ENCODE measurements at regions not wholly inside any gene's neighbourhood (a gene's known extent, or its start where the extent isn't known, plus 50 kb on each side); places are given as distances from the start of the nearest gene placed in this dataset.

DNA sequence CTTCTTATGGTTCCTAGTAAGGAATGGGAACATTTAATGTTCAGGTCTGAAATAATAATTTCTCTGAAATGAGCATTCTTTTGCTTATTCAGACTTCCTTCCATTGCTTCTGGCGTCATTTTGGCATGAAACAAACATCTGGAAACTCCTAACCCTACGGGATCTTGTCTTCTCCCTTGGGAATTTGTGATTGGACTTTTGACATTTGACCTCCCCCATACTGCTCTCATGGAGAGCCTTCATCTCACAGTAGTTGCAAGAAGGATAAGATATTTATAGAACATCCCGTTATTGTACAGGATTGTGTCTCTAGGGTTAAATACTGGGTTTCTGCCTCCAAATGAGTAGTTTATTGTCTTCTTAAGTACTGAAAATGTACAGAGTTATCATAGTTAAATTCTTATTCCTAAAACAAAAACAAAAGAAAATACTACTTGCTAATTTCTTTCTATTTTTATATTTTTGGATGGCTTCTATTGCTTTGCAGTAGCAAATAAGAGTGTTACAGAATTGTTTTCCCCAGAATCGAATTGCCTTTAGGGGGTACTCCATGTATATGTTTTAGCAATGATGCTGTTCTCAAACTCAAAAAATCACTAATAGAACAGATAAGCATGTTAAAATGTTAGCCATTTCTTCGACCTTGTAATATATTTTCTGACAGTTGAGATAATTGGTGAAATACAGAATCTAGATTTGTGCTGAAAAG is 366.8 kb downstream of the DLEU7 start:
- Histone ChIP-seq H3K27me3 (ENCODE audit: control insufficient read depth, insufficient read depth, low read length) (no peaks in the 10 kb centered on the region; the same call in 1 of the 2 replicates), H3K4me2 (ENCODE audit: low read depth, low read length) (no peak overlapping the region), H2BK120ac (ENCODE audit: low read depth, low read length) (no peak overlapping the region), H3K9me1 (ENCODE audit: insufficient read depth, low read length) (no peaks in the 10 kb centered on the region), H4K91ac (ENCODE audit: insufficient read depth, low read depth, low read length) (no peak overlapping the region), H3K79me1 (ENCODE audit: low read depth in 1 of 2, low read length in 2 of 2) (no peaks in the 10 kb centered on the region), H2BK15ac (ENCODE audit: low read depth, low read length) (no peak overlapping the region), H3K14ac (replicated peaks; ENCODE audit: low read depth, low read length) (no peak overlapping the region), H2AFZ (replicated peaks; ENCODE audit: low read length, poor library complexity) (no peak overlapping the region), H3K9ac (ENCODE audit: low read depth, low read length) (no peak overlapping the region), H4K5ac (ENCODE audit: low read depth, low read length) (no peak overlapping the region), H2BK20ac (ENCODE audit: low read depth, low read length) (no peak overlapping the region), H3K23ac (ENCODE audit: low read depth, low read length) (no peak overlapping the region), H2BK5ac (ENCODE audit: low read depth, low read length, poor library complexity, severe bottlenecking) (no peak overlapping the region), H3K4me1 (ENCODE audit: control insufficient read depth, insufficient read depth, low read length) (no peaks in the 10 kb centered on the region), H3K9me3 (ENCODE audit: control insufficient read depth, insufficient read depth, low read length) (no peaks in the 10 kb centered on the region), H3K4me3 (ENCODE audit: insufficient read depth, low read depth, low read length) (no peak overlapping the region), H3K4ac (ENCODE audit: low read depth, low read length) (no peak overlapping the region), H3K27ac (ENCODE audit: insufficient read depth, low read length) (no peak overlapping the region), H3K56ac (ENCODE audit: extremely low read depth, insufficient read depth, low read length) (no peak overlapping the region), H2AK9ac (replicated peaks; ENCODE audit: low read depth, low read length, poor library complexity) (no peak overlapping the region), H3K36me3 (ENCODE audit: control insufficient read depth, insufficient read depth, low read length) (no peaks in the 10 kb centered on the region), H4K20me1 (ENCODE audit: insufficient read depth, low read length) (no peaks in the 10 kb centered on the region), H2AK5ac (ENCODE audit: low read depth, low read length) (no peak overlapping the region), H4K8ac (ENCODE audit: low read depth in 2 of 2, low read length in 2 of 2) (no peak overlapping the region), H3K18ac (ENCODE audit: low read depth, low read length) (no peak overlapping the region)
- TF ChIP-seq RAD21 (IDR thresholded peaks at IDR 0.05; ENCODE audit: low read length) (no peak), MAZ (IDR thresholded peaks at IDR 0.05; ENCODE audit: borderline replicate concordance, low read depth, low read length) (no peak), MAFK (IDR thresholded peaks at IDR 0.05; ENCODE audit: low read depth, low read length) (no peak), BHLHE40 (IDR thresholded peaks at IDR 0.05; ENCODE audit: low read depth, low read length) (no peak), CHD1 (IDR thresholded peaks at IDR 0.05; ENCODE audit: low read depth, low read length) (no peak), MXI1 (IDR thresholded peaks at IDR 0.05; ENCODE audit: borderline replicate concordance, low read depth, low read length) (no peak), CEBPB (IDR thresholded peaks at IDR 0.05; ENCODE audit: low read depth, low read length) (no peak), RCOR1 (IDR thresholded peaks at IDR 0.05; ENCODE audit: insufficient replicate concordance, low read length) (no peak), FOS (IDR thresholded peaks at IDR 0.05; ENCODE audit: low read depth, low read length) (no peak), SMC3 (IDR thresholded peaks at IDR 0.05; ENCODE audit: low read depth, low read length) (no peak), RFX5 (IDR thresholded peaks at IDR 0.05; ENCODE audit: low read depth, low read length) (no peak), NFE2L2 (IDR thresholded peaks at IDR 0.05; ENCODE audit: low read depth, low read length) (no peak), POLR2A (IDR thresholded peaks at IDR 0.05; ENCODE audit: low read depth, low read length) (no peak)
- TF ChIP-seq, protein P1, sequence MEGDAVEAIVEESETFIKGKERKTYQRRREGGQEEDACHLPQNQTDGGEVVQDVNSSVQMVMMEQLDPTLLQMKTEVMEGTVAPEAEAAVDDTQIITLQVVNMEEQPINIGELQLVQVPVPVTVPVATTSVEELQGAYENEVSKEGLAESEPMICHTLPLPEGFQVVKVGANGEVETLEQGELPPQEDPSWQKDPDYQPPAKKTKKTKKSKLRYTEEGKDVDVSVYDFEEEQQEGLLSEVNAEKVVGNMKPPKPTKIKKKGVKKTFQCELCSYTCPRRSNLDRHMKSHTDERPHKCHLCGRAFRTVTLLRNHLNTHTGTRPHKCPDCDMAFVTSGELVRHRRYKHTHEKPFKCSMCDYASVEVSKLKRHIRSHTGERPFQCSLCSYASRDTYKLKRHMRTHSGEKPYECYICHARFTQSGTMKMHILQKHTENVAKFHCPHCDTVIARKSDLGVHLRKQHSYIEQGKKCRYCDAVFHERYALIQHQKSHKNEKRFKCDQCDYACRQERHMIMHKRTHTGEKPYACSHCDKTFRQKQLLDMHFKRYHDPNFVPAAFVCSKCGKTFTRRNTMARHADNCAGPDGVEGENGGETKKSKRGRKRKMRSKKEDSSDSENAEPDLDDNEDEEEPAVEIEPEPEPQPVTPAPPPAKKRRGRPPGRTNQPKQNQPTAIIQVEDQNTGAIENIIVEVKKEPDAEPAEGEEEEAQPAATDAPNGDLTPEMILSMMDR (conservative IDR thresholded peaks at IDR 0.05; ENCODE audit: low read depth, low read length), result no peak
- TF ChIP-seq, protein P2, sequence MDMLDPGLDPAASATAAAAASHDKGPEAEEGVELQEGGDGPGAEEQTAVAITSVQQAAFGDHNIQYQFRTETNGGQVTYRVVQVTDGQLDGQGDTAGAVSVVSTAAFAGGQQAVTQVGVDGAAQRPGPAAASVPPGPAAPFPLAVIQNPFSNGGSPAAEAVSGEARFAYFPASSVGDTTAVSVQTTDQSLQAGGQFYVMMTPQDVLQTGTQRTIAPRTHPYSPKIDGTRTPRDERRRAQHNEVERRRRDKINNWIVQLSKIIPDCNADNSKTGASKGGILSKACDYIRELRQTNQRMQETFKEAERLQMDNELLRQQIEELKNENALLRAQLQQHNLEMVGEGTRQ (IDR thresholded peaks at IDR 0.05; ENCODE audit: low read depth, low read length), result no peak
- TF ChIP-seq, protein P3, sequence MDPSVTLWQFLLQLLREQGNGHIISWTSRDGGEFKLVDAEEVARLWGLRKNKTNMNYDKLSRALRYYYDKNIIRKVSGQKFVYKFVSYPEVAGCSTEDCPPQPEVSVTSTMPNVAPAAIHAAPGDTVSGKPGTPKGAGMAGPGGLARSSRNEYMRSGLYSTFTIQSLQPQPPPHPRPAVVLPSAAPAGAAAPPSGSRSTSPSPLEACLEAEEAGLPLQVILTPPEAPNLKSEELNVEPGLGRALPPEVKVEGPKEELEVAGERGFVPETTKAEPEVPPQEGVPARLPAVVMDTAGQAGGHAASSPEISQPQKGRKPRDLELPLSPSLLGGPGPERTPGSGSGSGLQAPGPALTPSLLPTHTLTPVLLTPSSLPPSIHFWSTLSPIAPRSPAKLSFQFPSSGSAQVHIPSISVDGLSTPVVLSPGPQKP (IDR thresholded peaks at IDR 0.05; ENCODE audit: borderline replicate concordance, low read depth, low read length), result no peak
- dilution Hi-C loops (cut with HindIII; ENCODE audit: low sequenced_read_pairs, unreplicated experiment), result no loop called here
- in situ Hi-C loops (cut with MboI; ENCODE audit: low sequenced_read_pairs), result no loop called here
- no TSS peak for BruUV-seq (replicated peaks)
- no peak for ATAC-seq (ENCODE audit: low read depth)
- ChIA-PET POLR2A (ENCODE audit: unreplicated experiment) (no interaction called here), CTCF (no interaction called here)
- no peak for DNase-seq
- intact Hi-C loops (cut with micrococcal nuclease), result no loop called here
- no CpG with 5 or more reads among the region's 5 CpGs for WGBS, 2 experiments (ENCODE audit: extremely low coverage in 2 of 2, insufficient read length in 1 of 2)
